GM18520 (cell line): ENCODE measurements at regions not wholly inside any gene's neighbourhood (a gene's known extent, or its start where the extent isn't known, plus 50 kb on each side); places are given as distances from the start of the nearest gene placed in this dataset.

Experiments used
- ATAC-seq: cut with Tn5 transposase; IDR thresholded peaks from one replicate; pipeline ENCODE4 v1.9.1; 2021; ENCODE audit not compliant: unreplicated experiment

- ATAC-seq = no peak
These were observed 1297.2 kb upstream of the WWC1 start for GRCh38 chr5:166994226-166994625.

- ATAC-seq = no peak
These were observed 1290.2 kb upstream of the WWC1 start for GRCh38 chr5:167001246-167001645.

GRCh38 chr5:167008705-167009104, 1282.7 kb upstream of the WWC1 start:
- ATAC-seq = no peak

- no peak for ATAC-seq
These were observed 1280.2 kb upstream of the WWC1 start for GRCh38 chr5:167011196-167011595.

GRCh38 chr5:167012123-167013034, 1279.1 kb upstream of the WWC1 start:
- no peak for ATAC-seq

GRCh38 chr5:167014401-167015056, 1276.9 kb upstream of the WWC1 start:
- ATAC-seq = no peak

- ATAC-seq = no peak
These were observed 1271.0 kb upstream of the WWC1 start for GRCh38 chr5:167020418-167020817.

- no peak for ATAC-seq
These were observed 1262.0 kb upstream of the WWC1 start for GRCh38 chr5:167029488-167029887.

- no peak for ATAC-seq
These were observed 1260.8 kb upstream of the WWC1 start for GRCh38 chr5:167030500-167031120.

GRCh38 chr5:167036585-167036984, 1254.9 kb upstream of the WWC1 start:
- no peak for ATAC-seq

- no peak for ATAC-seq
These were observed 1242.3 kb upstream of the WWC1 start for GRCh38 chr5:167049043-167049663.

GRCh38 chr5:167049771-167050567, 1241.5 kb upstream of the WWC1 start:
- no peak for ATAC-seq

GRCh38 chr5:167050568-167051401, 1240.7 kb upstream of the WWC1 start:
- no peak for ATAC-seq

- ATAC-seq = no peak
These were observed 1240.1 kb upstream of the WWC1 start for GRCh38 chr5:167051402-167051768.

GRCh38 chr5:167052791-167053190, 1238.7 kb upstream of the WWC1 start:
- ATAC-seq = no peak

GRCh38 chr5:167057665-167058064, 1233.8 kb upstream of the WWC1 start:
- ATAC-seq = no peak

- ATAC-seq = no peak
These were observed 1229.8 kb upstream of the WWC1 start for GRCh38 chr5:167061695-167062094.

GRCh38 chr5:167063116-167063515, 1228.3 kb upstream of the WWC1 start:
- ATAC-seq = no peak

GRCh38 chr5:167063788-167064187, 1227.7 kb upstream of the WWC1 start:
- no peak for ATAC-seq
